Astrocyte (in vitro differentiated cells and primary cell): ENCODE measurements at regions not wholly inside any gene's neighbourhood (a gene's known extent, or its start where the extent isn't known, plus 50 kb on each side); places are given as distances from the start of the nearest gene placed in this dataset.

Source experiments
- DNase-seq: peaks from one replicate; pipeline ENCODE4 v3.0.0-alpha.2; 2010; ENCODE audit warnings: low read depth
- FAIRE-seq: peaks from 2 replicates; lab custom pipeline; 2011; peaks lifted over from hg19 to GRCh38; lab: Jason Lieb, UNC
- H2AFZ ChIP-seq: 2 replicates; pipeline ENCODE4 v1.6.0; 2012; ENCODE audit warnings: low read depth, low read length, inconsistent platforms
- H3K27ac ChIP-seq: 2 replicates; pipeline ENCODE4 v1.5.1; 2011; ENCODE audit warnings: low read depth, low read length, inconsistent platforms
- H3K27me3 ChIP-seq: 2 replicates; pipeline ENCODE4 v1.6.0; 2011; ENCODE audit warnings: low read length, inconsistent platforms; ENCODE audit not compliant: insufficient read depth
- H3K36me3 ChIP-seq: 2 replicates; pipeline ENCODE4 v1.5.1; 2011; ENCODE audit warnings: low read length, inconsistent platforms; ENCODE audit not compliant: insufficient read depth
- H3K4me1 ChIP-seq: 2 replicates; pipeline ENCODE4 v1.5.1; 2011; ENCODE audit warnings: low read length, inconsistent platforms; ENCODE audit not compliant: insufficient read depth
- H3K4me2 ChIP-seq: 2 replicates; pipeline ENCODE4 v1.6.0; 2012; ENCODE audit warnings: low read length, inconsistent platforms
- H3K4me3 ChIP-seq: 2 replicates; pipeline ENCODE4 v1.5.1; 2011; ENCODE audit warnings: low read depth, mild to moderate bottlenecking, low read length, inconsistent platforms; ENCODE audit not compliant: insufficient read depth
- H3K79me2 ChIP-seq: 2 replicates; pipeline ENCODE4 v1.6.0; 2012; ENCODE audit warnings: mild to moderate bottlenecking, low read length, inconsistent platforms; ENCODE audit not compliant: insufficient read depth
- H3K9ac ChIP-seq: 2 replicates; pipeline ENCODE4 v1.6.0; 2012; ENCODE audit warnings: mild to moderate bottlenecking, low read length, inconsistent platforms
- H3K9me3 ChIP-seq: 2 replicates; pipeline ENCODE4 v1.5.1; 2012; ENCODE audit warnings: low read depth, mild to moderate bottlenecking, low read length, inconsistent platforms; ENCODE audit not compliant: insufficient read depth
- H4K20me1 ChIP-seq: 2 replicates; pipeline ENCODE4 v1.6.0; 2012; ENCODE audit warnings: low read length, inconsistent platforms; ENCODE audit not compliant: insufficient read depth
- H3K27ac Mint-ChIP-seq: one replicate; pipeline ENCODE4 v1.8.0; 2021; ENCODE audit warnings: mild to moderate bottlenecking, mixed read lengths; ENCODE audit not compliant: unreplicated experiment
- H3K27me3 Mint-ChIP-seq: one replicate; pipeline ENCODE4 v1.8.0; 2021; ENCODE audit warnings: low read depth, mixed read lengths; ENCODE audit not compliant: unreplicated experiment
- H3K36me3 Mint-ChIP-seq: one replicate; pipeline ENCODE4 v1.8.0; 2021; ENCODE audit warnings: low read depth, mixed read lengths; ENCODE audit not compliant: unreplicated experiment
- H3K4me1 Mint-ChIP-seq: one replicate; pipeline ENCODE4 v1.8.0; 2021; ENCODE audit warnings: low read depth, mixed read lengths; ENCODE audit not compliant: unreplicated experiment
- H3K4me3 Mint-ChIP-seq: one replicate; pipeline ENCODE4 v1.8.0; 2021; ENCODE audit warnings: mild to moderate bottlenecking, moderate library complexity, mixed read lengths; ENCODE audit not compliant: unreplicated experiment
- H3K9me3 Mint-ChIP-seq: one replicate; pipeline ENCODE4 v1.8.0; 2021; ENCODE audit warnings: mild to moderate bottlenecking, mixed read lengths; ENCODE audit not compliant: unreplicated experiment
- EZH2 ChIP-seq: IDR thresholded peaks from 2 replicates; pipeline ENCODE4 v1.6.1; 2012; ENCODE audit warnings: mild to moderate bottlenecking, low read length, inconsistent platforms; ENCODE audit not compliant: insufficient read depth
- TF ChIP-seq, protein P1 (sequence below): IDR thresholded peaks from 2 replicates; pipeline ENCODE4 v1.5.1; 2011; ENCODE audit warnings: low read depth, mild to moderate bottlenecking, inconsistent platforms, low read length, moderate library complexity; ENCODE audit not compliant: insufficient read depth

- no peak overlapping the region for H2AFZ ChIP-seq
- no peak for DNase-seq
These were observed 99.0 kb upstream of the KAZN start for GRCh38 chr1:14499312-14500040.

GRCh38 chr1:14500041-14500440, 98.4 kb upstream of the KAZN start:
- TF ChIP-seq, protein P1, sequence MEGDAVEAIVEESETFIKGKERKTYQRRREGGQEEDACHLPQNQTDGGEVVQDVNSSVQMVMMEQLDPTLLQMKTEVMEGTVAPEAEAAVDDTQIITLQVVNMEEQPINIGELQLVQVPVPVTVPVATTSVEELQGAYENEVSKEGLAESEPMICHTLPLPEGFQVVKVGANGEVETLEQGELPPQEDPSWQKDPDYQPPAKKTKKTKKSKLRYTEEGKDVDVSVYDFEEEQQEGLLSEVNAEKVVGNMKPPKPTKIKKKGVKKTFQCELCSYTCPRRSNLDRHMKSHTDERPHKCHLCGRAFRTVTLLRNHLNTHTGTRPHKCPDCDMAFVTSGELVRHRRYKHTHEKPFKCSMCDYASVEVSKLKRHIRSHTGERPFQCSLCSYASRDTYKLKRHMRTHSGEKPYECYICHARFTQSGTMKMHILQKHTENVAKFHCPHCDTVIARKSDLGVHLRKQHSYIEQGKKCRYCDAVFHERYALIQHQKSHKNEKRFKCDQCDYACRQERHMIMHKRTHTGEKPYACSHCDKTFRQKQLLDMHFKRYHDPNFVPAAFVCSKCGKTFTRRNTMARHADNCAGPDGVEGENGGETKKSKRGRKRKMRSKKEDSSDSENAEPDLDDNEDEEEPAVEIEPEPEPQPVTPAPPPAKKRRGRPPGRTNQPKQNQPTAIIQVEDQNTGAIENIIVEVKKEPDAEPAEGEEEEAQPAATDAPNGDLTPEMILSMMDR: no peak
- TF ChIP-seq EZH2: no peak
- H3K4me2 ChIP-seq: no peak overlapping the region
- Mint-ChIP-seq H3K4me3 (no peak overlapping the region), H3K9me3 (no peaks in the 10 kb centered on the region), H3K36me3 (no peaks in the 10 kb centered on the region), H3K27me3 (peaks cover 9% of the 10 kb centered on the region), H3K27ac (no peak overlapping the region), H3K4me1 (no peaks in the 10 kb centered on the region)
- no peak overlapping the region for H3K9ac ChIP-seq
- H3K36me3 ChIP-seq: no peaks in the 10 kb centered on the region
- no peak overlapping the region for H3K27ac ChIP-seq
- H2AFZ ChIP-seq: no peak overlapping the region
- FAIRE-seq: no peak
- H3K4me3 ChIP-seq: no peak overlapping the region
- H3K4me1 ChIP-seq: peaks cover 4% of the 10 kb centered on the region
- DNase-seq: no peak
- H3K79me2 ChIP-seq: no peaks in the 10 kb centered on the region
- H3K27me3 ChIP-seq: no peaks in the 10 kb centered on the region
- H3K9me3 ChIP-seq: peaks cover 2% of the 10 kb centered on the region
- H4K20me1 ChIP-seq: no peaks in the 10 kb centered on the region

More at GRCh38 chr1:14499312-14500040, 99.0 kb upstream of the KAZN start:
- TF ChIP-seq EZH2: no peak
- TF ChIP-seq, protein P1: no peak
- H3K27ac Mint-ChIP-seq: no peak overlapping the region
- H3K36me3 ChIP-seq: no peaks in the 10 kb centered on the region
- peaks cover 4% of the 10 kb centered on the region for H3K4me1 ChIP-seq
- H3K9me3 Mint-ChIP-seq: no peaks in the 10 kb centered on the region
- H3K4me3 Mint-ChIP-seq: no peak overlapping the region
- FAIRE-seq: no peak
- H3K27ac ChIP-seq: no peak overlapping the region
- H3K4me3 ChIP-seq: no peak overlapping the region
- no peaks in the 10 kb centered on the region for H3K36me3 Mint-ChIP-seq
- no peaks in the 10 kb centered on the region for H3K27me3 ChIP-seq
- no peak overlapping the region for H3K4me2 ChIP-seq
- peaks cover 13% of the 10 kb centered on the region for H3K27me3 Mint-ChIP-seq
- no peaks in the 10 kb centered on the region for H3K4me1 Mint-ChIP-seq
- H4K20me1 ChIP-seq: no peaks in the 10 kb centered on the region
- H3K9ac ChIP-seq: no peak overlapping the region
- H3K79me2 ChIP-seq: no peaks in the 10 kb centered on the region
- H3K9me3 ChIP-seq: no peaks in the 10 kb centered on the region

- FAIRE-seq (no peak), DNase-seq (no peak)
- Histone ChIP-seq H3K4me3 (no peak overlapping the region), H3K9me3 (peaks cover 2% of the 10 kb centered on the region), H3K27ac (no peak overlapping the region), H3K27me3 (no peaks in the 10 kb centered on the region), H3K9ac (no peak overlapping the region), H3K36me3 (no peaks in the 10 kb centered on the region), H3K4me1 (peaks cover 2% of the 10 kb centered on the region), H3K4me2 (no peak overlapping the region), H4K20me1 (no peaks in the 10 kb centered on the region), H3K79me2 (no peaks in the 10 kb centered on the region), H2AFZ (no peak overlapping the region)
- Mint-ChIP-seq H3K36me3 (no peaks in the 10 kb centered on the region), H3K4me3 (no peak overlapping the region), H3K27ac (no peak overlapping the region), H3K4me1 (no peaks in the 10 kb centered on the region), H3K9me3 (no peaks in the 10 kb centered on the region), H3K27me3 (peaks cover 13% of the 10 kb centered on the region)
- TF ChIP-seq EZH2: no peak
These were observed 97.6 kb upstream of the KAZN start for GRCh38 chr1:14500912-14501311.
